Keratinocyte (primary cell): ENCODE measurements at regions not wholly inside any gene's neighbourhood (a gene's known extent, or its start where the extent isn't known, plus 50 kb on each side); places are given as distances from the start of the nearest gene placed in this dataset.

Source experiments
- CTCF ChIP-seq, 3 experiments: IDR thresholded peaks in 1 of 3; conservative IDR thresholded peaks in 1 of 3; optimal IDR thresholded peaks in 1 of 3; 2 replicates in 2 of 3; 3 replicates in 1 of 3; pipeline versions ENCODE3 to v1.5.1; 2011; ENCODE audit warnings: low read length in 3 of 3, mild to moderate bottlenecking in 3 of 3, moderate library complexity in 2 of 3, control low read depth in 1 of 3, inconsistent platforms in 1 of 3; ENCODE audit not compliant: insufficient read depth in 2 of 3; ENCODE audit errors: extremely low read depth in 1 of 3
- EZH2 ChIP-seq: IDR thresholded peaks from one replicate; pipeline ENCODE4 v1.6.1; 2012; ENCODE audit warnings: inconsistent platforms, mild to moderate bottlenecking, low read length, moderate library complexity

GRCh38 chr1:161427733-161428516, 60.2 kb upstream of the CFAP126 start:
- TF ChIP-seq CTCF (optimal IDR thresholded peaks at IDR 0.05 in 1 of 3, IDR thresholded peaks at IDR 0.05 in 1 of 3, conservative IDR thresholded peaks at IDR 0.05 in 1 of 3; ENCODE audit: extremely low read depth in 1 of 3, insufficient read depth in 2 of 3, low read length in 3 of 3) = no peak
- no peak for TF ChIP-seq EZH2
